ENCODE measurements at regions not wholly inside any gene's neighbourhood (a gene's known extent, or its start where the extent isn't known, plus 50 kb on each side); places are given as distances from the start of the nearest gene placed in this dataset.

GRCh38 chr2:120421126-120421829, 75.3 kb downstream of the INHBB start:
- DNase-seq (no peak), ATAC-seq (ENCODE audit: poor library complexity) (no peak)
- H3K4me3 Mint-ChIP-seq: no peak overlapping the region

DNA sequence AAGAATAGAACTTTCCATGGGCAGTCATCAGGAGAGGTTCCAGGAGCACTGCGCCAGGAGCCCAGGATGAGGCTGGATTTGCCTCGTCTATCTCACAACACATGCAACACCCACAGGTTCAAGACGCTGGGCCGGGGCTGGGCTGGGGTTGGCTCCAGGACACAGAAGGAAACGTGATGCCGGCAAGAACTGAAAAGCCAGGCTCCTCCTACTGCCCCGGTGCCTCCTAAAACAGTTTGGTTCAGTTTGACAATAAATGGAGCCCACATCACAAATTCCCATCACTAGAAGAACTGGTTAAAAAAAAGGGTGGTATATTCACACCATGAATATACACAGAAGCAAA, 75.9 kb downstream of the INHBB start:
- H3K27me3 Mint-ChIP-seq: peaks cover 22% of the 10 kb centered on the region

More at GRCh38 chr2:120421126-120421829, 75.3 kb downstream of the INHBB start:
- Histone ChIP-seq H3K4me3 (ENCODE audit: low read length) (no peak overlapping the region), H3K9me3 (ENCODE audit: control insufficient read depth in 1 of 2, insufficient read depth in 1 of 2, low read length in 2 of 2) (no peaks in the 10 kb centered on the region), H3K27me3 (ENCODE audit: control insufficient read depth in 1 of 2, insufficient read depth in 2 of 2, low read length in 2 of 2) (peaks cover 0 to 2% of the 10 kb centered on the region in 2 experiments), H3K36me3 (ENCODE audit: insufficient read depth, low read length) (no peaks in the 10 kb centered on the region), H3K27ac (ENCODE audit: low read depth in 1 of 2, low read length in 2 of 2) (no peak overlapping the region), H3K4me1 (ENCODE audit: insufficient read depth, low read length) (no peaks in the 10 kb centered on the region)
- intact Hi-C loops (cut with DNase I, micrococcal nuclease): no loop called here
- no peaks in the 10 kb centered on the region for H3K9me3 Mint-ChIP-seq
- H3K36me3 Mint-ChIP-seq (ENCODE audit: low read depth): no peaks in the 10 kb centered on the region
- TF ChIP-seq, protein P1, sequence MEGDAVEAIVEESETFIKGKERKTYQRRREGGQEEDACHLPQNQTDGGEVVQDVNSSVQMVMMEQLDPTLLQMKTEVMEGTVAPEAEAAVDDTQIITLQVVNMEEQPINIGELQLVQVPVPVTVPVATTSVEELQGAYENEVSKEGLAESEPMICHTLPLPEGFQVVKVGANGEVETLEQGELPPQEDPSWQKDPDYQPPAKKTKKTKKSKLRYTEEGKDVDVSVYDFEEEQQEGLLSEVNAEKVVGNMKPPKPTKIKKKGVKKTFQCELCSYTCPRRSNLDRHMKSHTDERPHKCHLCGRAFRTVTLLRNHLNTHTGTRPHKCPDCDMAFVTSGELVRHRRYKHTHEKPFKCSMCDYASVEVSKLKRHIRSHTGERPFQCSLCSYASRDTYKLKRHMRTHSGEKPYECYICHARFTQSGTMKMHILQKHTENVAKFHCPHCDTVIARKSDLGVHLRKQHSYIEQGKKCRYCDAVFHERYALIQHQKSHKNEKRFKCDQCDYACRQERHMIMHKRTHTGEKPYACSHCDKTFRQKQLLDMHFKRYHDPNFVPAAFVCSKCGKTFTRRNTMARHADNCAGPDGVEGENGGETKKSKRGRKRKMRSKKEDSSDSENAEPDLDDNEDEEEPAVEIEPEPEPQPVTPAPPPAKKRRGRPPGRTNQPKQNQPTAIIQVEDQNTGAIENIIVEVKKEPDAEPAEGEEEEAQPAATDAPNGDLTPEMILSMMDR (IDR thresholded peaks at IDR 0.05): no peak
- peaks cover 22% of the 10 kb centered on the region for H3K27me3 Mint-ChIP-seq
- H3K27ac Mint-ChIP-seq: no peak overlapping the region
- POLR2A ChIA-PET: no interaction called here
- H3K4me1 Mint-ChIP-seq (ENCODE audit: low read depth): no peaks in the 10 kb centered on the region
- CTCF ChIA-PET: no interaction called here

GRCh38 chr2:120422465-120423160, 76.7 kb downstream of the INHBB start:
- intact Hi-C loops (cut with DNase I, micrococcal nuclease): no loop called here

More for the DNA sequence above, 75.9 kb downstream of the INHBB start:
- Mint-ChIP-seq H3K36me3 (ENCODE audit: low read depth) (no peaks in the 10 kb centered on the region), H3K9me3 (no peaks in the 10 kb centered on the region), H3K4me1 (ENCODE audit: low read depth) (no peaks in the 10 kb centered on the region), H3K4me3 (no peak overlapping the region), H3K27ac (no peak overlapping the region)
- intact Hi-C loops (cut with DNase I, micrococcal nuclease): no loop called here
- ChIA-PET POLR2A (no interaction called here), CTCF (no interaction called here)
- no peaks in the 10 kb centered on the region for H3K9me3 ChIP-seq (ENCODE audit: control insufficient read depth in 1 of 2, insufficient read depth in 1 of 2, low read length in 2 of 2)
- no peaks in the 10 kb centered on the region for H3K36me3 ChIP-seq (ENCODE audit: insufficient read depth, low read length)
- DNase-seq (no peak), ATAC-seq (ENCODE audit: poor library complexity) (no peak)
- H3K4me1 ChIP-seq (ENCODE audit: insufficient read depth, low read length): no peaks in the 10 kb centered on the region
- peaks cover 0 to 2% of the 10 kb centered on the region in 2 experiments for H3K27me3 ChIP-seq (ENCODE audit: control insufficient read depth in 1 of 2, insufficient read depth in 2 of 2, low read length in 2 of 2)
- no peak overlapping the region for H3K4me3 ChIP-seq (ENCODE audit: low read length)
- TF ChIP-seq, protein P1 (IDR thresholded peaks at IDR 0.05): no peak
- H3K27ac ChIP-seq (ENCODE audit: low read depth in 1 of 2, low read length in 2 of 2): no peak overlapping the region

More at GRCh38 chr2:120422465-120423160, 76.7 kb downstream of the INHBB start:
- POLR2A ChIA-PET: no interaction called here
- H3K4me1 Mint-ChIP-seq (ENCODE audit: low read depth): no peaks in the 10 kb centered on the region
- Histone ChIP-seq H3K9me3 (ENCODE audit: control insufficient read depth in 1 of 2, insufficient read depth in 1 of 2, low read length in 2 of 2) (no peaks in the 10 kb centered on the region), H3K36me3 (ENCODE audit: insufficient read depth, low read length) (no peaks in the 10 kb centered on the region), H3K27me3 (ENCODE audit: control insufficient read depth in 1 of 2, insufficient read depth in 2 of 2, low read length in 2 of 2) (peaks cover 0 to 2% of the 10 kb centered on the region in 2 experiments), H3K27ac (ENCODE audit: low read depth in 1 of 2, low read length in 2 of 2) (no peak overlapping the region), H3K4me1 (ENCODE audit: insufficient read depth, low read length) (no peaks in the 10 kb centered on the region), H3K4me3 (ENCODE audit: low read length) (no peak overlapping the region)
- no peaks in the 10 kb centered on the region for H3K36me3 Mint-ChIP-seq (ENCODE audit: low read depth)
- no peak overlapping the region for H3K27ac Mint-ChIP-seq
- TF ChIP-seq, protein P1 (IDR thresholded peaks at IDR 0.05): no peak
- no peak for ATAC-seq (ENCODE audit: poor library complexity)
- CTCF ChIA-PET: no interaction called here
- H3K4me3 Mint-ChIP-seq: no peak overlapping the region
- DNase-seq: no peak
- peaks cover 22% of the 10 kb centered on the region for H3K27me3 Mint-ChIP-seq
- H3K9me3 Mint-ChIP-seq: no peaks in the 10 kb centered on the region
